ENCODE measurements at regions not wholly inside any gene's neighbourhood (a gene's known extent, or its start where the extent isn't known, plus 50 kb on each side); places are given as distances from the start of the nearest gene placed in this dataset.

DNA sequence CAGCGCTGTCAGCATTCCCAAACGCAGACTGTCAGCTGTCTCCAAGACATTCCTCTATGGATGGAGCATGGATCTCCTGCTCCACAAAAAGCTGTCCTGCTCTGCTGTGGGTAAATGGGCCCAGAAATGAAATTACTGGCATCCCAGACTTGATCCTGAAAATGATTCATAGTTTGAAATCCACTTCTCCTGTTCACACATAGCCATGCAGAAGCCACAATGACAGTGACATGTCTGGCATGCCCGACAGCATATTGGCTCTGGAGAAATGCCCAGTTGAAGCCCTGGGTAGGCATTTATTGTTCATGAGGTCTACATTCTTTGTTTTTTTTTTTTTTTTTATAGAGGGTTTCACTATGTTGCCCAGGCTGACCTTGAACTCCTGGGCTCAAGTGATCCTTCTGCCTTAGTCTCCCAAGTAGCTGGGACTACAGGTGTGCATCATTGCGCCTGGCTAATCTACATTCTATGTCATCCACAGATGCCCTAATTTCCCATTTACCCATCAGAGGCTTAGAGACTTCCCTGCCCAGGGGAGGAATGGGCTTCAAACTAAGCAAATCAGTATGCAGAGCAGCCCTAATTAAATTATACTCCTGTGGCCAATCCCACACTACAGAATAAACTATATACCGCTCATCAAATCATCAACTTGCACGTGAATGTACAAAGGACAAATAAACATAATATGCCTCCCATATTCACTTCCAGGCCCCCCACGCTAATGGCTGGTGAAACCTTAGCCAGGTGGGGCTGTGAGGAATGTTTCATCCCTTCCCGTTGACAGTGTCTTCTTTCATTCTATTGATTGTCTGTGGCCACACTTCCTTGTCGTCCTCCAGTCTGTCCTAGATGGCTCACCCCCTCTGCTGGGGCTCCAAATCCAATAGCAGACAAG is 61.8 kb upstream of the EEPD1 start:
- CTCF ChIA-PET = interaction anchor here (0.8 kb wide), 1 partner anchor 12 kb away, joined by 3 read pairs; no protein-coding TSS in a partner anchor

DNA sequence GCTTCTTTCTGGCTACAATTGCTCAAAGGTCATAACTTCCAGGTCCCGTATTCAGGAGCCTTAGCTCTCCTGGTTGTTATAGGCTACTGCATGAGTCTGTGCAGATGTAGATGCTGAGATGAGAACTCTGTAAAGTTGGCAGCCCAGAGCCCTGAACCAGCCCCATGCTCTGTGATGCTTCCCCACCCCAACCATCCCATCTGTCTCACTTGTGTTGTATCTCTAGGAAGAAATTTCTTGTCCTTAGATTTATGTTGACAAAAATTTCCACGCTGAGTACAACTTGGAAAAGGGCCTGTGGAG is 61.2 kb upstream of the EEPD1 start:
- ChIA-PET POLR2A (no interaction called here), CTCF (no interaction called here)
- 100% methylated on average over 1 of the region's 2 CpGs for WGBS (ENCODE audit: insufficient coverage)
- Histone ChIP-seq H3K9me3 (ENCODE audit: control extremely low read depth in 1 of 5, control insufficient read depth in 4 of 5, insufficient read depth in 2 of 5, low read depth in 1 of 5, low read length in 4 of 5) (peaks cover 0 to 6% (median 0%) of the 10 kb centered on the region in 5 experiments), H3K36me3 (ENCODE audit: control insufficient read depth in 4 of 4, insufficient read depth in 4 of 4, low read length in 3 of 4) (no peaks in the 10 kb centered on the region), H3K4me1 (ENCODE audit: control extremely low read depth in 1 of 4, control insufficient read depth in 4 of 4, insufficient read depth in 4 of 4, low read length in 3 of 4) (no peaks in the 10 kb centered on the region), H3K27ac (ENCODE audit: insufficient read depth in 1 of 2, low read depth in 1 of 2, low read length in 2 of 2, poor library complexity in 1 of 2, severe bottlenecking in 2 of 2) (no peak overlapping the region), H3K27me3 (replicated peaks in 2 of 5; ENCODE audit: control insufficient read depth in 4 of 5, insufficient read depth in 5 of 5, low read length in 4 of 5) (no peaks in the 10 kb centered on the region), H3K4me3 (ENCODE audit: control insufficient read depth in 1 of 7, extremely low read depth in 1 of 7, insufficient read depth in 4 of 7, low read depth in 2 of 7, low read length in 6 of 7) (no peak overlapping the region)
- DNase-seq = no peak

More for the DNA sequence above, 61.8 kb upstream of the EEPD1 start:
- no peak for DNase-seq
- POLR2A ChIA-PET = no interaction called here
- H3K36me3 ChIP-seq (ENCODE audit: control insufficient read depth in 4 of 4, insufficient read depth in 4 of 4, low read length in 3 of 4) = no peaks in the 10 kb centered on the region
- no peaks in the 10 kb centered on the region for H3K27me3 ChIP-seq (replicated peaks in 2 of 5; ENCODE audit: control insufficient read depth in 4 of 5, insufficient read depth in 5 of 5, low read length in 4 of 5)
- no peaks in the 10 kb centered on the region for H3K4me1 ChIP-seq (ENCODE audit: control extremely low read depth in 1 of 4, control insufficient read depth in 4 of 4, insufficient read depth in 4 of 4, low read length in 3 of 4)
- H3K27ac ChIP-seq (ENCODE audit: insufficient read depth in 1 of 2, low read depth in 1 of 2, low read length in 2 of 2, poor library complexity in 1 of 2, severe bottlenecking in 2 of 2) = no peak overlapping the region
- H3K4me3 ChIP-seq (ENCODE audit: control insufficient read depth in 1 of 7, extremely low read depth in 1 of 7, insufficient read depth in 4 of 7, low read depth in 2 of 7, low read length in 6 of 7) = no peak overlapping the region
- H3K9me3 ChIP-seq (ENCODE audit: control extremely low read depth in 1 of 5, control insufficient read depth in 4 of 5, insufficient read depth in 2 of 5, low read depth in 1 of 5, low read length in 4 of 5) = peaks cover 0 to 6% (median 0%) of the 10 kb centered on the region in 5 experiments
- WGBS (ENCODE audit: insufficient coverage) = 95% methylated on average over 8 of the region's 9 CpGs

DNA sequence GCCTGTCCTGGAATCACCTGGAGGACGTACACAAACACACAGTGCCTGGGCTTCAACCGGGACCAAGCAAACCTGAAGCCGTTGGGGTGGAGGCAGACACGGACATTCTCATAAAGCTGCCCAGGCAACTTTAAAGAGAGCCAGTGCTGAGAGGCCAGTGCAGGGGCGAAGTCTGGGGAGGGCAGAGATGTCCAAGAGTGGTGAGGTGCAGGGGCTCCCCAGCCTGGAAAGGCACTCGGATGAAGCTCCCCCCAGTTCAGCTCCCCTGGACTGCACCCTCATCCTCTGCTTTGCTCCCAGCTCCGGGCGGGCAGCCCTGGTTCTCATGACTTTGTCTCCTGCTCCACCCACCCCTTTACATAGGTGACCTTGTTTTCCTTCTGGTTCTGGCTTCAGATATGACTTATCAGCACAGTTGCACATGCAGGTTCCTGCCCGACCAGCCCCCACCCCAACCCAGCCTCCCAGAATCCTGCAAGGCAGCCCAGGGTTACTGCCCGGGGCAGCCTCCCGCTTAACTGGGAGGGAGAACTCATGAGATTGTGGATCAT is 60.8 kb upstream of the EEPD1 start:
- 96% methylated on average over 9 of the region's 11 CpGs for WGBS (ENCODE audit: insufficient coverage)
- ChIA-PET POLR2A (no interaction called here), CTCF (no interaction called here)
- no peaks in the 10 kb centered on the region for H3K27me3 ChIP-seq (replicated peaks in 2 of 5; ENCODE audit: control insufficient read depth in 4 of 5, insufficient read depth in 5 of 5, low read length in 4 of 5)
- H3K36me3 ChIP-seq (ENCODE audit: control insufficient read depth in 4 of 4, insufficient read depth in 4 of 4, low read length in 3 of 4) = no peaks in the 10 kb centered on the region
- H3K4me1 ChIP-seq (ENCODE audit: control extremely low read depth in 1 of 4, control insufficient read depth in 4 of 4, insufficient read depth in 4 of 4, low read length in 3 of 4) = no peaks in the 10 kb centered on the region
- peaks cover 0 to 6% (median 0%) of the 10 kb centered on the region in 5 experiments for H3K9me3 ChIP-seq (ENCODE audit: control extremely low read depth in 1 of 5, control insufficient read depth in 4 of 5, insufficient read depth in 2 of 5, low read depth in 1 of 5, low read length in 4 of 5)
- no peak overlapping the region for H3K4me3 ChIP-seq (ENCODE audit: control insufficient read depth in 1 of 7, extremely low read depth in 1 of 7, insufficient read depth in 4 of 7, low read depth in 2 of 7, low read length in 6 of 7)
- no peak for DNase-seq
- no peak overlapping the region for H3K27ac ChIP-seq (ENCODE audit: insufficient read depth in 1 of 2, low read depth in 1 of 2, low read length in 2 of 2, poor library complexity in 1 of 2, severe bottlenecking in 2 of 2)

DNA sequence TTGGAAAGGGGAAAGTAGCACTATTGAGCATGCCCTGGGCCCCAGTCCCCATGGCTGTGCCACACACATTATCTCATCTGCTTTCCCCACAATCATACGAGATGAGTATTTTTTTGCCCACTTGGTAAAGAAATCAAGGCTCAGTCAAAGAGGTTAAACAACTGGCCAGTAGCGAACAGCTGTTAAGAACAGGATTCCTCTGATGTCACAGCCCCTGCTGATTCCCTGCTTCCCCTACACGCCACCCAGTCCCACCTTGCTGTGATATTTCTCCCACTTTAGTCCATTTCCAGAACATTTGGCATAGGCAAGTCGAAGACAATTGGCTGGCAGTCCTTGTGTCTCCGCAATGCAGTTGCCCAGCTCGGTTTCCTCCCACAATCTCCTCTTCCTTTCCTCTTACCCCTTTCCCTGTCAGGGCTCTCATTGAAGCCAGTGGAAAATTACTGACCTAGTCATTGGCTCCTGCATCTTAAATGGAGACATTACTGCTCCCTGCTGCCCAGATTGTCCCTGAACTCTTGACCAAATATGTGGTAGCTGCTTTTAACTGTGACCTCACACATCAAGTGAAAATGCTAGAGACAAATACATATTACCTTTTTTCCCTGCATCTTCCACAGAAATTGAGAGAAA is 56.5 kb upstream of the EEPD1 start:
- no peaks in the 10 kb centered on the region for H3K27me3 ChIP-seq (replicated peaks in 2 of 5; ENCODE audit: control insufficient read depth in 4 of 5, insufficient read depth in 5 of 5, low read length in 4 of 5)
- ChIA-PET POLR2A (interaction anchor here (1.0 kb wide), 1 partner anchor 76 kb away, joined by 3 read pairs; no protein-coding TSS in a partner anchor), CTCF (no interaction called here)
- 83% methylated on average over 6 of the region's 6 CpGs for WGBS (ENCODE audit: insufficient coverage)
- no peaks in the 10 kb centered on the region for H3K36me3 ChIP-seq (ENCODE audit: control insufficient read depth in 4 of 4, insufficient read depth in 4 of 4, low read length in 3 of 4)
- peaks cover 0 to 5% (median 4%) of the 10 kb centered on the region in 5 experiments for H3K9me3 ChIP-seq (ENCODE audit: control extremely low read depth in 1 of 5, control insufficient read depth in 4 of 5, insufficient read depth in 2 of 5, low read depth in 1 of 5, low read length in 4 of 5)
- no peaks in the 10 kb centered on the region for H3K4me1 ChIP-seq (ENCODE audit: control extremely low read depth in 1 of 4, control insufficient read depth in 4 of 4, insufficient read depth in 4 of 4, low read length in 3 of 4)
- no peak overlapping the region for H3K4me3 ChIP-seq (ENCODE audit: control insufficient read depth in 1 of 7, extremely low read depth in 1 of 7, insufficient read depth in 4 of 7, low read depth in 2 of 7, low read length in 6 of 7)
- no peak overlapping the region for H3K27ac ChIP-seq (ENCODE audit: insufficient read depth in 1 of 2, low read depth in 1 of 2, low read length in 2 of 2, poor library complexity in 1 of 2, severe bottlenecking in 2 of 2)
- no peak for DNase-seq

DNA sequence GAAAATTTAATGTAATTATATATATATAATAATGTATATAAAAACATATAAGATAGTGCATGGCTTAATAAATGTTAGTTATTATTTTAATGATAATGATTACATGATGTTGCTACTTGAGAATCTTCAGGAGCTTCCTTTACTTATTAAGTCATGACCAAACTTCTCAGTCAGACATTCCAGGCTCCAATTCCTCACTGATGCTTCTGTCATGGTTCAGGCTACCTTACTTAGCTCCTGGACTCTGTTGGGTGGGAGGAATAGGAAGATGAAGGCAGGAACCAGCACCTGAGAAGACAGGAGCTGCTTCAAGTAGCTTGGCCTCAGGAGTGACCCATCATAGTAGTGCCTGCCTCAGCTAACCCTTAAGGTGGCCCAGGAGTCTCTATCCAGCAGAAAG is 55.0 kb upstream of the EEPD1 start:
- Histone ChIP-seq H3K4me1 (ENCODE audit: control extremely low read depth in 1 of 4, control insufficient read depth in 4 of 4, insufficient read depth in 4 of 4, low read length in 3 of 4) (no peaks in the 10 kb centered on the region), H3K4me3 (ENCODE audit: control insufficient read depth in 1 of 7, extremely low read depth in 1 of 7, insufficient read depth in 4 of 7, low read depth in 2 of 7, low read length in 6 of 7) (no peak overlapping the region), H3K27ac (ENCODE audit: insufficient read depth in 1 of 2, low read depth in 1 of 2, low read length in 2 of 2, poor library complexity in 1 of 2, severe bottlenecking in 2 of 2) (no peak overlapping the region), H3K36me3 (ENCODE audit: control insufficient read depth in 4 of 4, insufficient read depth in 4 of 4, low read length in 3 of 4) (no peaks in the 10 kb centered on the region), H3K27me3 (replicated peaks in 2 of 5; ENCODE audit: control insufficient read depth in 4 of 5, insufficient read depth in 5 of 5, low read length in 4 of 5) (no peaks in the 10 kb centered on the region), H3K9me3 (ENCODE audit: control extremely low read depth in 1 of 5, control insufficient read depth in 4 of 5, insufficient read depth in 2 of 5, low read depth in 1 of 5, low read length in 4 of 5) (peaks cover 0 to 5% (median 4%) of the 10 kb centered on the region in 5 experiments)
- no peak for DNase-seq
- POLR2A ChIA-PET = no interaction called here
- CTCF ChIA-PET = no interaction called here

DNA sequence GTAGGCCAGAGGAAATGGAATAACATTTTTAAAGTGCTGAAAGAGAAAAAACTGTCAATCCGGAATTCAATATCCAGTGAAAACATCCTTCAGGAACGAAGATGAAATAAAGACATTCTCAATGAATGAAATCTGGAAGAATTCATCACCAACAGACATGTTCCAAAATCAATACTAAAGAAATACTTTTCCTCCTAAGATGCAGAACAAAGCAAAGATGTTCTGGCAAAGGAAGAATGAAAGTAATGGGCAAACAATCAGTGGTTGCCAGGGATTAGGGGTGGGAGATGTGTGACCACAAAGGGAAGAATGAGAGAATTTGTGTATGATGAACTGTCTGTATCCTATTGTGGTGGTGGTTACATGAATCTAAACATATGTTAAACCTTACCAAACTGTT is 52.8 kb upstream of the EEPD1 start:
- H3K4me1 ChIP-seq (ENCODE audit: control extremely low read depth in 1 of 4, control insufficient read depth in 4 of 4, insufficient read depth in 4 of 4, low read length in 3 of 4) = no peaks in the 10 kb centered on the region
- peaks cover 0 to 5% (median 4%) of the 10 kb centered on the region in 5 experiments for H3K9me3 ChIP-seq (ENCODE audit: control extremely low read depth in 1 of 5, control insufficient read depth in 4 of 5, insufficient read depth in 2 of 5, low read depth in 1 of 5, low read length in 4 of 5)
- no peak overlapping the region for H3K4me3 ChIP-seq (ENCODE audit: control insufficient read depth in 1 of 7, extremely low read depth in 1 of 7, insufficient read depth in 4 of 7, low read depth in 2 of 7, low read length in 6 of 7)
- no peak overlapping the region for H3K27ac ChIP-seq (ENCODE audit: insufficient read depth in 1 of 2, low read depth in 1 of 2, low read length in 2 of 2, poor library complexity in 1 of 2, severe bottlenecking in 2 of 2)
- POLR2A ChIA-PET = no interaction called here
- no peaks in the 10 kb centered on the region for H3K27me3 ChIP-seq (replicated peaks in 2 of 5; ENCODE audit: control insufficient read depth in 4 of 5, insufficient read depth in 5 of 5, low read length in 4 of 5)
- no CpG with 5 or more reads among the region's 2 CpGs for WGBS (ENCODE audit: insufficient coverage)
- DNase-seq = no peak
- H3K36me3 ChIP-seq (ENCODE audit: control insufficient read depth in 4 of 4, insufficient read depth in 4 of 4, low read length in 3 of 4) = no peaks in the 10 kb centered on the region
- CTCF ChIA-PET = no interaction called here

DNA sequence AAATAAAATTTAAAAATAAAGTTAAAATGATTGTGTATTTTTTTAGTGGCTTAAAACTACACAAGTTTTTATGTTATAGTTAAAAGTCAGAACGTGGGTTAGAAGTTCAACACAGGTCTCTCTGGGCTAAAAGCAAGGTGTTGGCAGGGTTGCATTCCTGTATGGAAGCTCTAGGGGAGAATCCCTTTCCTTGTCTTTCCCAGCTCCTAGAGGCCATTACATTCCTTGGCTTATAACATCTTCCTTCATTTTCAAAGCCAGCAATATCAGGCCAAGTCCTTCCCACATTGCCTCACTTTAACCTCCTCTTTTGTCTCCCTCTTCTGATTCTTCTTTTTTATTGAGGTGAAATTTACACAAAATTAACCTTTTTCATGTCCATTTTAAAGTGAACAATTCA is 52.4 kb upstream of the EEPD1 start:
- Histone ChIP-seq H3K27ac (ENCODE audit: insufficient read depth in 1 of 2, low read depth in 1 of 2, low read length in 2 of 2, poor library complexity in 1 of 2, severe bottlenecking in 2 of 2) (no peak overlapping the region), H3K4me1 (ENCODE audit: control extremely low read depth in 1 of 4, control insufficient read depth in 4 of 4, insufficient read depth in 4 of 4, low read length in 3 of 4) (no peaks in the 10 kb centered on the region), H3K36me3 (ENCODE audit: control insufficient read depth in 4 of 4, insufficient read depth in 4 of 4, low read length in 3 of 4) (no peaks in the 10 kb centered on the region), H3K4me3 (ENCODE audit: control insufficient read depth in 1 of 7, extremely low read depth in 1 of 7, insufficient read depth in 4 of 7, low read depth in 2 of 7, low read length in 6 of 7) (no peak overlapping the region), H3K9me3 (ENCODE audit: control extremely low read depth in 1 of 5, control insufficient read depth in 4 of 5, insufficient read depth in 2 of 5, low read depth in 1 of 5, low read length in 4 of 5) (peaks cover 0 to 5% (median 4%) of the 10 kb centered on the region in 5 experiments), H3K27me3 (replicated peaks in 2 of 5; ENCODE audit: control insufficient read depth in 4 of 5, insufficient read depth in 5 of 5, low read length in 4 of 5) (no peaks in the 10 kb centered on the region)
- ChIA-PET POLR2A (no interaction called here), CTCF (no interaction called here)
- WGBS (ENCODE audit: insufficient coverage) = 80% methylated on average over 1 of the region's 1 CpG
- no peak for DNase-seq
